Gastroesophageal sphincter (tissue), 4 donors: ENCODE measurements at regions not wholly inside any gene's neighbourhood (a gene's known extent, or its start where the extent isn't known, plus 50 kb on each side); places are given as distances from the start of the nearest gene placed in this dataset.

ENCODE experiments used
- ATAC-seq: fragments of 150-250 bp; one replicate; pipeline ENCODE4 v1.9.1; 2016; ENCODE audit warnings: mild to moderate bottlenecking, moderate library complexity
- H3K27ac ChIP-seq, 4 donors: fragments of 200-600 bp; sonication (generic) in 3 of 4; 1 replicate in 3 of 4; 2 replicates in 1 of 4; pipeline ENCODE4 v1.5.1; 2016 to 2019
- H3K27me3 ChIP-seq: fragments of 200-600 bp; sonication (generic); one replicate; pipeline ENCODE4 v1.5.1; 2019
- H3K36me3 ChIP-seq, 2 donors: fragments of 200-600 bp; sonication (generic); one replicate each; pipeline ENCODE4 v1.5.1; 2019; ENCODE audit warnings: control low read depth in 1 of 2
- H3K4me1 ChIP-seq, 3 donors: fragments of 200-600 bp; sonication (generic); 1 replicate in 2 of 3; 2 replicates in 1 of 3; pipeline ENCODE4 v1.5.1; 2016 to 2019; ENCODE audit warnings: control low read depth in 2 of 3
- H3K4me3 ChIP-seq, 2 donors: fragments of 200-600 bp; sonication (generic); one replicate each; pipeline ENCODE4 v1.5.1; 2019; ENCODE audit warnings: mild to moderate bottlenecking in 1 of 2, moderate library complexity in 1 of 2
- H3K9me3 ChIP-seq, 3 donors: fragments of 200-600 bp; sonication (generic); one replicate each; pipeline ENCODE4 v1.5.1; 2017 to 2019; ENCODE audit warnings: control low read depth in 2 of 3
- CTCF ChIP-seq, 4 experiments: fragments of 200-600 bp in 2 of 4; fragments of 450-650 bp in 2 of 4; sonication (generic) in 1 of 4; IDR thresholded peaks; one replicate each; pipeline ENCODE4 v1.5.1; 2017 to 2019; ENCODE audit warnings: antibody characterized with exemption in 4 of 4, mild to moderate bottlenecking in 2 of 4, moderate library complexity in 2 of 4
- EP300 ChIP-seq: sonication (generic); formaldehyde crosslinking; IDR thresholded peaks from one replicate; pipeline ENCODE4 v1.6.1; 2017; ENCODE audit warnings: antibody characterized with exemption, mild to moderate bottlenecking
- POLR2A ChIP-seq, 2 donors: fragments of 450-650 bp; IDR thresholded peaks; one replicate each; pipeline ENCODE4 v1.6.1; 2017; ENCODE audit warnings: antibody characterized with exemption in 2 of 2, mild to moderate bottlenecking in 2 of 2, moderate library complexity in 1 of 2
- POLR2AphosphoS5 ChIP-seq: sonication (generic); formaldehyde crosslinking; IDR thresholded peaks from one replicate; pipeline ENCODE4 v1.6.1; 2017; ENCODE audit warnings: antibody characterized with exemption
- WGBS, 2 donors: methylation state at CpG; one replicate each; pipeline ENCODE4 v1.1.5; 2018; ENCODE audit warnings: low coverage in 1 of 2; 5-methylcytosine and 5-hydroxymethylcytosine counted together

GRCh38 chrY:8326944-8327343 is 1010.3 kb upstream of the TSPY4 start:
- no peak overlapping the region for H3K27ac ChIP-seq
- ATAC-seq: no peak
- TF ChIP-seq POLR2A (IDR thresholded peaks at IDR 0.05) (no peak), CTCF (IDR thresholded peaks at IDR 0.05) (no peak), EP300 (no peak)
- no peaks in the 10 kb centered on the region for H3K27me3 ChIP-seq
- no peaks in the 10 kb centered on the region for H3K9me3 ChIP-seq
- no CpG with 5 or more reads among the region's 2 CpGs for WGBS, 2 donors
- H3K36me3 ChIP-seq: no peaks in the 10 kb centered on the region
- no peak overlapping the region for H3K4me3 ChIP-seq
- no peaks in the 10 kb centered on the region for H3K4me1 ChIP-seq

GRCh38 chrY:8327708-8328354 is 1009.4 kb upstream of the TSPY4 start:
- no peak for TF ChIP-seq POLR2A (IDR thresholded peaks at IDR 0.05)
- TF ChIP-seq POLR2AphosphoS5: no peak
- TF ChIP-seq CTCF (IDR thresholded peaks at IDR 0.05): no peak
- TF ChIP-seq EP300: no peak
- H3K9me3 ChIP-seq: no peaks in the 10 kb centered on the region
- 60% methylated on average over 1 of the region's 1 CpG; no CpG with 5 or more reads in 1 of the 2 donors for WGBS, 2 donors
- ATAC-seq: no peak
- no peaks in the 10 kb centered on the region for H3K4me1 ChIP-seq
- H3K27ac ChIP-seq: no peak overlapping the region
- no peaks in the 10 kb centered on the region for H3K27me3 ChIP-seq
- H3K4me3 ChIP-seq: no peak overlapping the region
- H3K36me3 ChIP-seq: no peaks in the 10 kb centered on the region

- TF ChIP-seq EP300: no peak
- TF ChIP-seq CTCF (IDR thresholded peaks at IDR 0.05): no peak
- H3K9me3 ChIP-seq: no peaks in the 10 kb centered on the region
- WGBS, 2 donors: 44% methylated on average over 2 of the region's 2 CpGs; no CpG with 5 or more reads in 1 of the 2 donors
- H3K4me3 ChIP-seq: no peak overlapping the region
- H3K4me1 ChIP-seq: no peaks in the 10 kb centered on the region
- no peak for ATAC-seq
- H3K36me3 ChIP-seq: no peaks in the 10 kb centered on the region
- H3K27me3 ChIP-seq: no peaks in the 10 kb centered on the region
- no peak overlapping the region for H3K27ac ChIP-seq
Measured at GRCh38 chrY:8329431-8329830, 1007.8 kb upstream of the TSPY4 start.

GRCh38 chrY:8329929-8330328 is 1007.3 kb upstream of the TSPY4 start:
- TF ChIP-seq POLR2AphosphoS5: no peak
- no peak for TF ChIP-seq POLR2A (IDR thresholded peaks at IDR 0.05)
- no peak for TF ChIP-seq CTCF (IDR thresholded peaks at IDR 0.05)
- TF ChIP-seq EP300: no peak
- H3K9me3 ChIP-seq: no peaks in the 10 kb centered on the region
- H3K27ac ChIP-seq: no peak overlapping the region
- H3K4me1 ChIP-seq: no peaks in the 10 kb centered on the region
- no peak overlapping the region for H3K4me3 ChIP-seq
- H3K27me3 ChIP-seq: no peaks in the 10 kb centered on the region
- ATAC-seq: no peak
- 100% methylated on average over 2 of the region's 3 CpGs; no CpG with 5 or more reads in 1 of the 2 donors for WGBS, 2 donors
- no peaks in the 10 kb centered on the region for H3K36me3 ChIP-seq

- no peaks in the 10 kb centered on the region for H3K36me3 ChIP-seq
- H3K27me3 ChIP-seq: no peaks in the 10 kb centered on the region
- no peaks in the 10 kb centered on the region for H3K9me3 ChIP-seq
- no peak overlapping the region for H3K27ac ChIP-seq
- 73% methylated on average over 3 of the region's 3 CpGs; no CpG with 5 or more reads in 1 of the 2 donors for WGBS, 2 donors
- no peak for TF ChIP-seq EP300
- TF ChIP-seq POLR2AphosphoS5: no peak
- no peak for TF ChIP-seq CTCF (IDR thresholded peaks at IDR 0.05)
- no peak for TF ChIP-seq POLR2A (IDR thresholded peaks at IDR 0.05)
- H3K4me3 ChIP-seq: no peak overlapping the region
- H3K4me1 ChIP-seq: no peaks in the 10 kb centered on the region
- ATAC-seq: no peak
Measured at GRCh38 chrY:8333328-8333727, 1003.9 kb upstream of the TSPY4 start.
